AG09319 (cell line): ENCODE measurements at regions not wholly inside any gene's neighbourhood (a gene's known extent, or its start where the extent isn't known, plus 50 kb on each side); places are given as distances from the start of the nearest gene placed in this dataset.

Experiments
- DNase-seq: peaks from one replicate; pipeline ENCODE4 v3.0.0-alpha.2; 2010; ENCODE audit warnings: low read depth; ENCODE audit errors: extremely low read depth
- TF ChIP-seq, protein P1 (sequence below): IDR thresholded peaks from 2 replicates; pipeline ENCODE4 v1.5.1; 2011; ENCODE audit warnings: low read depth, mild to moderate bottlenecking, inconsistent platforms, low read length, moderate library complexity

- TF ChIP-seq, protein P1, sequence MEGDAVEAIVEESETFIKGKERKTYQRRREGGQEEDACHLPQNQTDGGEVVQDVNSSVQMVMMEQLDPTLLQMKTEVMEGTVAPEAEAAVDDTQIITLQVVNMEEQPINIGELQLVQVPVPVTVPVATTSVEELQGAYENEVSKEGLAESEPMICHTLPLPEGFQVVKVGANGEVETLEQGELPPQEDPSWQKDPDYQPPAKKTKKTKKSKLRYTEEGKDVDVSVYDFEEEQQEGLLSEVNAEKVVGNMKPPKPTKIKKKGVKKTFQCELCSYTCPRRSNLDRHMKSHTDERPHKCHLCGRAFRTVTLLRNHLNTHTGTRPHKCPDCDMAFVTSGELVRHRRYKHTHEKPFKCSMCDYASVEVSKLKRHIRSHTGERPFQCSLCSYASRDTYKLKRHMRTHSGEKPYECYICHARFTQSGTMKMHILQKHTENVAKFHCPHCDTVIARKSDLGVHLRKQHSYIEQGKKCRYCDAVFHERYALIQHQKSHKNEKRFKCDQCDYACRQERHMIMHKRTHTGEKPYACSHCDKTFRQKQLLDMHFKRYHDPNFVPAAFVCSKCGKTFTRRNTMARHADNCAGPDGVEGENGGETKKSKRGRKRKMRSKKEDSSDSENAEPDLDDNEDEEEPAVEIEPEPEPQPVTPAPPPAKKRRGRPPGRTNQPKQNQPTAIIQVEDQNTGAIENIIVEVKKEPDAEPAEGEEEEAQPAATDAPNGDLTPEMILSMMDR: no peak
- no peak for DNase-seq
These were observed 95.4 kb downstream of the DIPK2A start for GRCh38 chr3:144067059-144067458.

GRCh38 chr3:144073698-144074097 is 102.1 kb downstream of the DIPK2A start:
- DNase-seq: no peak
- TF ChIP-seq, protein P1: no peak

DNA sequence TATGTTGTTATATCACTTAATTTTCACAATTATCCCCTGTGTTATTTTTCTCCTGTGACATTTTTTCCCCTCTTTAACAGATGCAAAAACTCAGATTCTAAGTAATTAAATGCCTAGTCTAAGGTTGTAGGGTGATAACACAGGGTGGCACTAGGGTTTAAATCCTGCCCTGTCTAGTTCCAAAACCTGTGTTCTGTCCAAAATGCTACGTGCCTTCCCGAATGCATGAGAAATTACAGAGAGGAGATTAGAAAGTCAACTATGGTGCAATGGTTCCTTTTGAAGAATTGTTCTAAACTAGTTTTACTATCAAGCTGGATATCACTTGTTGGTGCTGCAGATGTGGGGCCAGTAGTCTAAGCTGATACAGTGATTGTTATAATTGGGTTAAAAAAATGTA is 108.0 kb downstream of the DIPK2A start:
- DNase-seq: no peak
- TF ChIP-seq, protein P1: no peak

- no peak for DNase-seq
- TF ChIP-seq, protein P1: no peak
These were observed 113.3 kb downstream of the DIPK2A start for GRCh38 chr3:144084929-144085328.

GRCh38 chr3:144085964-144086363 is 114.3 kb downstream of the DIPK2A start:
- TF ChIP-seq, protein P1: no peak
- no peak for DNase-seq

- TF ChIP-seq, protein P1: no peak
- DNase-seq: no peak
These were observed 124.4 kb downstream of the DIPK2A start for GRCh38 chr3:144096016-144096415.

- TF ChIP-seq, protein P1: no peak
- DNase-seq: no peak
These were observed 125.5 kb downstream of the DIPK2A start for GRCh38 chr3:144097163-144097562.
